GM12865 (cell line): ENCODE measurements at regions not wholly inside any gene's neighbourhood (a gene's known extent, or its start where the extent isn't known, plus 50 kb on each side); places are given as distances from the start of the nearest gene placed in this dataset.

ENCODE experiments used
- DNase-seq: peaks from one replicate; pipeline ENCODE4 v3.0.0; 2010; ENCODE audit warnings: low read depth
- H3K4me3 ChIP-seq: 2 replicates; pipeline ENCODE4 v1.5.1; 2011; ENCODE audit warnings: mild to moderate bottlenecking, low read depth, low read length, control low read depth
- CTCF ChIP-seq: IDR thresholded peaks from 2 replicates; pipeline ENCODE4 v1.5.1; 2011; ENCODE audit warnings: low read length, control low read depth, low read depth, inconsistent platforms; ENCODE audit not compliant: insufficient read depth; ENCODE audit errors: missing control alignments

- TF ChIP-seq CTCF: no peak
- no peak for DNase-seq
- H3K4me3 ChIP-seq: no peak overlapping the region
Observed at GRCh38 chr12:42673535-42673934, 84.0 kb upstream of the PRICKLE1 start.

GRCh38 chr12:42670719-42671118 lies 81.2 kb upstream of the PRICKLE1 start:
- TF ChIP-seq CTCF: no peak
- DNase-seq: no peak
- H3K4me3 ChIP-seq: no peak overlapping the region

GRCh38 chr12:42669553-42669952 lies 80.0 kb upstream of the PRICKLE1 start:
- no peak overlapping the region for H3K4me3 ChIP-seq
- DNase-seq: no peak
- no peak for TF ChIP-seq CTCF

GRCh38 chr12:42666671-42667243 lies 77.2 kb upstream of the PRICKLE1 start:
- no peak for TF ChIP-seq CTCF
- no peak for DNase-seq
- H3K4me3 ChIP-seq: no peak overlapping the region

- no peak for DNase-seq
- no peak for TF ChIP-seq CTCF
- H3K4me3 ChIP-seq: no peak overlapping the region
Observed at GRCh38 chr12:42663621-42664020, 74.1 kb upstream of the PRICKLE1 start.

GRCh38 chr12:42660968-42661937 lies 71.7 kb upstream of the PRICKLE1 start:
- DNase-seq: no peak
- TF ChIP-seq CTCF: no peak
- no peak overlapping the region for H3K4me3 ChIP-seq
